HG03135 (cell line): ENCODE measurements at regions not wholly inside any gene's neighbourhood (a gene's known extent, or its start where the extent isn't known, plus 50 kb on each side); places are given as distances from the start of the nearest gene placed in this dataset.
"Not testable (repeated sequence)": the region's sequence is repeated elsewhere in the genome, so short reads cannot be mapped to it uniquely, and the experiment has no call there.

Experiments used
- ATAC-seq: cut with Tn5 transposase; IDR thresholded peaks from one replicate; pipeline ENCODE4 v1.9.1; 2021; ENCODE audit warnings: mild to moderate bottlenecking, moderate library complexity; ENCODE audit not compliant: unreplicated experiment

GRCh38 chr4:1561286-1561990 lies 122.7 kb downstream of the FAM53A start:
- ATAC-seq: no peak

GRCh38 chr4:1559896-1560650 lies 124.0 kb downstream of the FAM53A start:
- ATAC-seq: no peak

GRCh38 chr4:1558205-1558604 lies 125.9 kb downstream of the FAM53A start:
- ATAC-seq: no peak

GRCh38 chr4:1557221-1557597 lies 126.9 kb downstream of the FAM53A start:
- no peak for ATAC-seq

GRCh38 chr4:1556541-1557220 lies 127.4 kb downstream of the FAM53A start:
- ATAC-seq: no peak

- ATAC-seq: no peak
Observed at GRCh38 chr4:1554876-1555265, 129.2 kb downstream of the FAM53A start.

GRCh38 chr4:1554246-1554875 lies 129.8 kb downstream of the FAM53A start:
- ATAC-seq: no peak

- ATAC-seq: no peak
Observed at GRCh38 chr4:1553365-1553764, 130.7 kb downstream of the FAM53A start.

GRCh38 chr4:1552451-1552850 lies 131.7 kb downstream of the FAM53A start:
- ATAC-seq: no peak

GRCh38 chr4:1551211-1551610 lies 132.9 kb downstream of the FAM53A start:
- ATAC-seq: no peak

- no peak for ATAC-seq
Observed at GRCh38 chr4:1550122-1551070, 133.7 kb downstream of the FAM53A start.

GRCh38 chr4:1549638-1550035 lies 134.5 kb downstream of the FAM53A start:
- ATAC-seq: no peak

GRCh38 chr4:1548827-1549637 lies 135.1 kb downstream of the FAM53A start:
- not testable (repeated sequence) for ATAC-seq

- ATAC-seq: no peak
Observed at GRCh38 chr4:1547856-1548826, 136.0 kb downstream of the FAM53A start.

- ATAC-seq: no peak
Observed at GRCh38 chr4:1547131-1547855, 136.8 kb downstream of the FAM53A start.

GRCh38 chr4:1544861-1545281 lies 138.6 kb upstream of the NKX1-1 start:
- no peak for ATAC-seq

- ATAC-seq: not testable (repeated sequence)
Observed at GRCh38 chr4:1544435-1544834, 138.2 kb upstream of the NKX1-1 start.

- ATAC-seq: no peak
Observed at GRCh38 chr4:1543976-1544375, 137.7 kb upstream of the NKX1-1 start.
